GM21619 (cell line): ENCODE measurements at regions not wholly inside any gene's neighbourhood (a gene's known extent, or its start where the extent isn't known, plus 50 kb on each side); places are given as distances from the start of the nearest gene placed in this dataset.
"Not testable (repeated sequence)": the region's sequence is repeated elsewhere in the genome, so short reads cannot be mapped to it uniquely, and the experiment has no call there.

Source experiments
- ATAC-seq: cut with Tn5 transposase; IDR thresholded peaks from one replicate; pipeline ENCODE4 v1.9.1; 2021; ENCODE audit not compliant: unreplicated experiment

- not testable (repeated sequence) for ATAC-seq
Observed at GRCh38 chr6:26795474-26796307, 136.1 kb upstream of the ZNF322 start.

GRCh38 chr6:26799903-26800633 is 140.5 kb upstream of the ZNF322 start:
- not testable (repeated sequence) for ATAC-seq

- ATAC-seq, result not testable (repeated sequence)
Observed at GRCh38 chr6:26803762-26804161, 144.2 kb upstream of the ZNF322 start.

- not testable (repeated sequence) for ATAC-seq
Observed at GRCh38 chr6:26811486-26812116, 152.1 kb upstream of the ZNF322 start.

- ATAC-seq, result not testable (repeated sequence)
Observed at GRCh38 chr6:26818640-26819225, 159.2 kb upstream of the ZNF322 start.

- ATAC-seq, result not testable (repeated sequence)
Observed at GRCh38 chr6:26827965-26828364, 168.4 kb upstream of the ZNF322 start.

GRCh38 chr6:26829480-26829879 is 169.9 kb upstream of the ZNF322 start:
- not testable (repeated sequence) for ATAC-seq

GRCh38 chr6:26830992-26831391 is 171.4 kb upstream of the ZNF322 start:
- not testable (repeated sequence) for ATAC-seq

- ATAC-seq, result not testable (repeated sequence)
Observed at GRCh38 chr6:26835707-26836106, 176.2 kb upstream of the ZNF322 start.

- not testable (repeated sequence) for ATAC-seq
Observed at GRCh38 chr6:26836657-26837056, 177.1 kb upstream of the ZNF322 start.

- ATAC-seq, result not testable (repeated sequence)
Observed at GRCh38 chr6:26844823-26845222, 185.3 kb upstream of the ZNF322 start.

GRCh38 chr6:26857289-26857688 is 197.7 kb upstream of the ZNF322 start:
- not testable (repeated sequence) for ATAC-seq

- ATAC-seq, result not testable (repeated sequence)
Observed at GRCh38 chr6:26859067-26859770, 199.7 kb upstream of the ZNF322 start.

- not testable (repeated sequence) for ATAC-seq
Observed at GRCh38 chr6:26859771-26860163, 200.2 kb upstream of the ZNF322 start.

GRCh38 chr6:26861913-26862312 is 202.4 kb upstream of the ZNF322 start:
- ATAC-seq, result not testable (repeated sequence)

- not testable (repeated sequence) for ATAC-seq
Observed at GRCh38 chr6:26863641-26864040, 204.1 kb upstream of the ZNF322 start.

- not testable (repeated sequence) for ATAC-seq
Observed at GRCh38 chr6:26898785-26899184, 239.2 kb upstream of the ZNF322 start.

GRCh38 chr6:26924206-26924605 is 264.7 kb upstream of the ZNF322 start:
- not testable (repeated sequence) for ATAC-seq

- ATAC-seq, result not testable (repeated sequence)
Observed at GRCh38 chr6:26928190-26928589, 268.6 kb upstream of the ZNF322 start.

GRCh38 chr6:26937258-26937657 is 277.7 kb upstream of the ZNF322 start:
- ATAC-seq, result not testable (repeated sequence)
